Glutamatergic neuron (in vitro differentiated cells): ENCODE measurements at regions not wholly inside any gene's neighbourhood (a gene's known extent, or its start where the extent isn't known, plus 50 kb on each side); places are given as distances from the start of the nearest gene placed in this dataset.

ENCODE experiments used
- DNase-seq: peaks from one replicate; pipeline ENCODE4 v3.0.0; 2022
- H3K27ac Mint-ChIP-seq: one replicate; pipeline ENCODE4 v1.8.0; 2020; ENCODE audit warnings: mild to moderate bottlenecking, mixed read lengths, inconsistent platforms; ENCODE audit not compliant: unreplicated experiment
- H3K27me3 Mint-ChIP-seq: one replicate; pipeline ENCODE4 v1.8.0; 2020; ENCODE audit warnings: mild to moderate bottlenecking, moderate library complexity, mixed read lengths, inconsistent platforms; ENCODE audit not compliant: unreplicated experiment
- H3K36me3 Mint-ChIP-seq: one replicate; pipeline ENCODE4 v1.8.0; 2020; ENCODE audit warnings: mild to moderate bottlenecking, mixed read lengths, inconsistent platforms; ENCODE audit not compliant: unreplicated experiment
- H3K4me1 Mint-ChIP-seq: one replicate; pipeline ENCODE4 v1.8.0; 2020; ENCODE audit warnings: mild to moderate bottlenecking, low read depth, mixed read lengths, inconsistent platforms; ENCODE audit not compliant: unreplicated experiment
- H3K4me3 Mint-ChIP-seq: one replicate; pipeline ENCODE4 v1.8.0; 2020; ENCODE audit warnings: mild to moderate bottlenecking, mixed read lengths, inconsistent platforms; ENCODE audit not compliant: unreplicated experiment
- H3K9me3 Mint-ChIP-seq: one replicate; pipeline ENCODE4 v1.8.0; 2020; ENCODE audit warnings: mild to moderate bottlenecking, moderate library complexity, mixed read lengths, inconsistent platforms; ENCODE audit not compliant: unreplicated experiment
- CTCF ChIP-seq: fragments of 200-600 bp; sonication (generic); IDR thresholded peaks from one replicate; pipeline ENCODE4 v1.5.0; 2021; ENCODE audit not compliant: partially characterized antibody, unreplicated experiment

- H3K9me3 Mint-ChIP-seq: peaks cover 3% of the 10 kb centered on the region
- no peak overlapping the region for H3K4me3 Mint-ChIP-seq
- no peaks in the 10 kb centered on the region for H3K27me3 Mint-ChIP-seq
- peaks cover 6% of the 10 kb centered on the region for H3K4me1 Mint-ChIP-seq
- no peak overlapping the region for H3K27ac Mint-ChIP-seq
- TF ChIP-seq CTCF: no peak
- H3K36me3 Mint-ChIP-seq: peaks cover 5% of the 10 kb centered on the region
- no peak for DNase-seq
These were observed 271.7 kb upstream of the DOK6 start for GRCh38 chr18:69128978-69129377.

- Mint-ChIP-seq H3K9me3 (no peaks in the 10 kb centered on the region), H3K4me3 (no peak overlapping the region), H3K27ac (no peak overlapping the region), H3K27me3 (peaks cover 2% of the 10 kb centered on the region), H3K36me3 (peaks cover 5% of the 10 kb centered on the region), H3K4me1 (peaks cover 4% of the 10 kb centered on the region)
- no peak for DNase-seq
- TF ChIP-seq CTCF: no peak
These were observed 262.6 kb upstream of the DOK6 start for GRCh38 chr18:69138088-69138487.

- no peak overlapping the region for H3K27ac Mint-ChIP-seq
- H3K4me3 Mint-ChIP-seq: no peak overlapping the region
- peaks cover 2% of the 10 kb centered on the region for H3K27me3 Mint-ChIP-seq
- no peak for TF ChIP-seq CTCF
- no peaks in the 10 kb centered on the region for H3K9me3 Mint-ChIP-seq
- peaks cover 5% of the 10 kb centered on the region for H3K4me1 Mint-ChIP-seq
- no peaks in the 10 kb centered on the region for H3K36me3 Mint-ChIP-seq
- no peak for DNase-seq
These were observed 257.6 kb upstream of the DOK6 start for GRCh38 chr18:69143084-69143483.

- no peaks in the 10 kb centered on the region for H3K4me1 Mint-ChIP-seq
- DNase-seq: no peak
- no peaks in the 10 kb centered on the region for H3K27me3 Mint-ChIP-seq
- H3K4me3 Mint-ChIP-seq: no peak overlapping the region
- no peaks in the 10 kb centered on the region for H3K36me3 Mint-ChIP-seq
- H3K27ac Mint-ChIP-seq: no peak overlapping the region
- H3K9me3 Mint-ChIP-seq: no peaks in the 10 kb centered on the region
- TF ChIP-seq CTCF: no peak
These were observed 248.3 kb upstream of the DOK6 start for GRCh38 chr18:69152436-69152835.

GRCh38 chr18:69157906-69158305, 242.8 kb upstream of the DOK6 start:
- Mint-ChIP-seq H3K27ac (no peak overlapping the region), H3K36me3 (no peaks in the 10 kb centered on the region), H3K4me1 (no peaks in the 10 kb centered on the region), H3K4me3 (no peak overlapping the region), H3K27me3 (no peaks in the 10 kb centered on the region), H3K9me3 (no peaks in the 10 kb centered on the region)
- DNase-seq: no peak
- no peak for TF ChIP-seq CTCF
